Transverse colon (tissue), 4 donors: ENCODE measurements at regions not wholly inside any gene's neighbourhood (a gene's known extent, or its start where the extent isn't known, plus 50 kb on each side); places are given as distances from the start of the nearest gene placed in this dataset.

ENCODE experiments used
- DNase-seq: peaks from one replicate; pipeline ENCODE4 v3.0.0-alpha.2; 2019
- H3K27ac ChIP-seq, 4 donors: fragments of 200-600 bp; sonication (generic); 2 replicates each; pipeline ENCODE4 v1.5.1; 2016 to 2018; ENCODE audit warnings: inconsistent platforms in 4 of 4
- H3K27me3 ChIP-seq: fragments of 200-600 bp; sonication (generic); 2 replicates; pipeline ENCODE4 v1.5.1; 2017; ENCODE audit warnings: inconsistent platforms
- H3K36me3 ChIP-seq, 4 donors: fragments of 200-600 bp; sonication (generic); 2 replicates each; pipeline ENCODE4 v1.5.1; 2017 to 2019; ENCODE audit warnings: inconsistent platforms in 4 of 4
- H3K4me1 ChIP-seq, 4 donors: fragments of 200-600 bp; sonication (generic); 2 replicates each; pipeline ENCODE4 v1.5.1; 2017 to 2020; ENCODE audit warnings: inconsistent platforms in 4 of 4
- H3K4me3 ChIP-seq, 4 donors: fragments of 200-600 bp; sonication (generic); 1 replicate in 1 of 4; 2 replicates in 3 of 4; pipeline versions ENCODE4 v1.5.1 to v1.6.1; 2017 to 2019; ENCODE audit warnings: inconsistent platforms in 4 of 4
- H3K9me3 ChIP-seq, 2 donors: fragments of 200-600 bp; sonication (generic); 2 replicates each; pipeline ENCODE4 v1.5.1; 2017 to 2019; ENCODE audit warnings: inconsistent platforms in 2 of 2
- EP300 ChIP-seq: sonication (generic); formaldehyde crosslinking; IDR thresholded peaks from one replicate; pipeline ENCODE4 v1.6.1; 2017; ENCODE audit warnings: antibody characterized with exemption, low read depth
- POLR2A ChIP-seq: fragments of 450-650 bp; IDR thresholded peaks from one replicate; pipeline ENCODE4 v1.6.1; 2016; ENCODE audit warnings: antibody characterized with exemption, mild to moderate bottlenecking, moderate library complexity
- POLR2AphosphoS5 ChIP-seq, 3 donors: sonication (generic); formaldehyde crosslinking; IDR thresholded peaks; one replicate each; pipeline ENCODE4 v1.6.1; 2016; ENCODE audit warnings: antibody characterized with exemption in 3 of 3
- WGBS, 2 donors: methylation state at CpG; one replicate each; pipeline ENCODE4 v1.1.5; 2018; ENCODE audit warnings: low coverage in 1 of 2; 5-methylcytosine and 5-hydroxymethylcytosine counted together
- in situ Hi-C, 4 donors: fragments of 200-750 bp; cut with MboI; loops; one replicate each; pipeline versions ENCODE4 v1.15.0 to v1.15.1; 2017; ENCODE audit warnings: low sequenced_read_pairs in 3 of 4, low pct_ligation_motif_present in 1 of 4, low pct_unique_long_range_greater_than_20kb in 1 of 4
- intact Hi-C: fragments of 100-400 bp; cut with DNase I; formaldehyde crosslinking; loops from one replicate; pipeline ENCODE4 v1.15.1; 2023; ENCODE audit warnings: low total_unique reads
- TF ChIP-seq, protein P1 (sequence below), 5 experiments: fragments of 200-600 bp in 3 of 5; fragments of 450-650 bp in 2 of 5; sonication (generic) in 3 of 5; IDR thresholded peaks; 1 replicate in 2 of 5; 2 replicates in 3 of 5; pipeline ENCODE4 v1.5.1; 2016 to 2017; ENCODE audit warnings: antibody characterized with exemption in 5 of 5, inconsistent platforms in 3 of 5, mild to moderate bottlenecking in 2 of 5, moderate library complexity in 1 of 5

DNA sequence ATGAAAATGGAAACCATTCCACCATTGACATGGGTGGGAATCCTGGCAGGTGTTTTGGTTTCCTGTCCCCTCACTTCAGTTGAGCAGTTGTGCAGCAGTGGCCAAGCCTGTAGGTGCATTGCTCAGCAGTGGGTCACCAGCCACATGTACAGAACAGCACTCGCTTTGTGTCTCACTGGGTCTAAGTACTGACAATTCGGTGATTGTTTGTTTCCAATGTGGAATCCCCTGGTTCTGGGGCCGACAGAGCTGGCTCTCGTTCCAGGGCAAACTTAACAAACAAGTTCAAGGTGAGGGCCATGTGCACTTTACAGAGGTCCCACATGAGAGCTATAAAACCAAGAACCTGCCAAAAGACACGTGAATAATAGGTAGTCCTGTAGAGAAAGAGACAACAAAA, 54.1 kb upstream of the SPATA13 start:
- no peaks in the 10 kb centered on the region for H3K9me3 ChIP-seq
- no peak for DNase-seq
- intact Hi-C loops = no loop called here
- H3K27ac ChIP-seq = no peak overlapping the region
- H3K4me3 ChIP-seq = no peak overlapping the region
- no peaks in the 10 kb centered on the region for H3K36me3 ChIP-seq
- in situ Hi-C loops = no loop called here
- no peaks in the 10 kb centered on the region for H3K4me1 ChIP-seq
- WGBS, 2 donors = 43 to 65% methylated on average over 1 to 5 of the region's 5 CpGs
- TF ChIP-seq EP300 (no peak), POLR2A (no peak), POLR2AphosphoS5 (IDR thresholded peaks at IDR 0.05) (no peak)
- TF ChIP-seq, protein P1, sequence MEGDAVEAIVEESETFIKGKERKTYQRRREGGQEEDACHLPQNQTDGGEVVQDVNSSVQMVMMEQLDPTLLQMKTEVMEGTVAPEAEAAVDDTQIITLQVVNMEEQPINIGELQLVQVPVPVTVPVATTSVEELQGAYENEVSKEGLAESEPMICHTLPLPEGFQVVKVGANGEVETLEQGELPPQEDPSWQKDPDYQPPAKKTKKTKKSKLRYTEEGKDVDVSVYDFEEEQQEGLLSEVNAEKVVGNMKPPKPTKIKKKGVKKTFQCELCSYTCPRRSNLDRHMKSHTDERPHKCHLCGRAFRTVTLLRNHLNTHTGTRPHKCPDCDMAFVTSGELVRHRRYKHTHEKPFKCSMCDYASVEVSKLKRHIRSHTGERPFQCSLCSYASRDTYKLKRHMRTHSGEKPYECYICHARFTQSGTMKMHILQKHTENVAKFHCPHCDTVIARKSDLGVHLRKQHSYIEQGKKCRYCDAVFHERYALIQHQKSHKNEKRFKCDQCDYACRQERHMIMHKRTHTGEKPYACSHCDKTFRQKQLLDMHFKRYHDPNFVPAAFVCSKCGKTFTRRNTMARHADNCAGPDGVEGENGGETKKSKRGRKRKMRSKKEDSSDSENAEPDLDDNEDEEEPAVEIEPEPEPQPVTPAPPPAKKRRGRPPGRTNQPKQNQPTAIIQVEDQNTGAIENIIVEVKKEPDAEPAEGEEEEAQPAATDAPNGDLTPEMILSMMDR (IDR thresholded peaks at IDR 0.05) = no peak
- H3K27me3 ChIP-seq = no peaks in the 10 kb centered on the region

DNA sequence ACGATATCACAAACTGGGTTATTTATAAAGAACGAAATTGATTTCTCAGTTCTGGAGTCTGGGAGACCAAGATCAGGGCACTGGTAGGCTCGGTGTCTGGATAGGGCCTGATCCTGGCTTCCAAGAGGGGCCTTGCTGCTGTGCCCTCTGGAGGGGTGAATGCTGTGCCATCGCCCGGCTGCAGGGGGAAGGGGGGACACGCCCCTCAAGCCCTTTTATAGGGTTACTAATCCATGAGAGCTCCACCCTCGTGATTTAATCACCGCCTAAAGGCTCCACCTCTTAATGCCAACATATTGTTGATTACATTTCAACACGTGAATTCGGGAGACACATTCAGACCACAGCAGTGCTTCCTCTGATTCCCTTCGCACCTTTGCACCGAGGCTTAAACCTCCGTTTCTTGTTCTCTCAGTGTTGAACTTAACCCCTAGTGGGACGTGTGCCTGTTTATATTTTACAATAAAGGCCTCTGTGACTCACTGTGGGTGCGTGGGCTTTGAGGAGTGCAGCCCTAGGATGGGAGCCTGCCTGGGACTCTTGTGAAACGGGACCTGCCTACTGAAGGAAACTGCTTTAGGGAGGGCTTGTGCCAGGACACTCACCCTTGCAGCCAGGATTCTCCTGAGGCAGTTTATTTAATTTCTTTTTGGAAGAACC, 52.4 kb upstream of the SPATA13 start:
- H3K27me3 ChIP-seq = no peaks in the 10 kb centered on the region
- DNase-seq = no peak
- 65 to 74% methylated on average over 8 to 16 of the region's 16 CpGs for WGBS, 2 donors
- H3K4me1 ChIP-seq = no peaks in the 10 kb centered on the region
- H3K36me3 ChIP-seq = no peaks in the 10 kb centered on the region
- intact Hi-C loops = no loop called here
- TF ChIP-seq, protein P1 (IDR thresholded peaks at IDR 0.05) = no peak
- TF ChIP-seq POLR2A = no peak
- TF ChIP-seq EP300 = no peak
- no peak for TF ChIP-seq POLR2AphosphoS5 (IDR thresholded peaks at IDR 0.05)
- no peak overlapping the region for H3K27ac ChIP-seq
- H3K9me3 ChIP-seq = no peaks in the 10 kb centered on the region
- no peak overlapping the region for H3K4me3 ChIP-seq
- in situ Hi-C loops = no loop called here

DNA sequence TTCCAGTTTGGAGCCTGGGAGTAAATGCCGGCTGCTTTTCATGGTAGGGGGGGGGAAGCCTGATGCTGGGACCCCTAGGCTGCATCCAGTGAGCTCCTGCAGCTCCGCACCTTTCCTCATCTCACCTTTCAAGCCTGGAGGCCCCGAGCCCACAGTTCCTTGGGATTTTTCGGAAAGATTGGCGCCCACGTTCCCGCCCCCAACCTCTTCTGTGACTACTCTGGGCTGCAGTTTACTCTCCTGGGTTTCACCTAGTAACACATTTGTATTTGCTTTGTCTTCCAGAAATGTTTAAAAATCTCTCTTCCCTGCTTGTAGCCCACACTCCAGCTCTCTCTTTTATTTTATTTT, 51.9 kb upstream of the SPATA13 start:
- Histone ChIP-seq H3K9me3 (no peaks in the 10 kb centered on the region), H3K36me3 (no peaks in the 10 kb centered on the region), H3K4me3 (no peak overlapping the region), H3K4me1 (no peaks in the 10 kb centered on the region), H3K27me3 (no peaks in the 10 kb centered on the region), H3K27ac (no peak overlapping the region)
- 90 to 100% methylated on average over 4 to 7 of the region's 7 CpGs for WGBS, 2 donors
- no peak for DNase-seq
- in situ Hi-C loops (no loop called here), intact Hi-C loops (no loop called here)
- TF ChIP-seq POLR2A (no peak), EP300 (no peak)

DNA sequence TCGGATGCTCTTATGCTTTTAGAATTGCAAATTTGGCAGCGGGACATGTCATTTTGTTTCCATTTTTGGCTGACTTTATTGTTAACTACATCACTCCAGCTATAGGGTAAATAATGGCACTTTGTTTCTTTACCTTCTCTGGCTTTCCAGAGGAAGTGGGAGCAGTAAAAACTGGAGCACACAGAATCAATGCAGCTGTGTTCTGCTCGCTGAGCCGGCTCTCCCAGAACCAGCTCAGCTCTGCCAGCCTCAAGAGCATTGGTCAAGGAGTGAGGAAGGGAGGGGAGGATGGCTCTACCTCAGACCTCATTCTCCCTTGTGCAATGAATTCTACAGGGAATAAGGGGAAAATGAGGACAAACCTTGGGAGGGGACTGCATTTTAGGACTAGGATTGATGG, 50.5 kb upstream of the SPATA13 start:
- in situ Hi-C loops = no loop called here
- no peaks in the 10 kb centered on the region for H3K9me3 ChIP-seq
- no peak overlapping the region for H3K4me3 ChIP-seq
- TF ChIP-seq, protein P1 (IDR thresholded peaks at IDR 0.05) = no peak
- TF ChIP-seq POLR2A = no peak
- no peak for TF ChIP-seq EP300
- no peak for TF ChIP-seq POLR2AphosphoS5 (IDR thresholded peaks at IDR 0.05)
- intact Hi-C loops = no loop called here
- DNase-seq = no peak
- H3K27ac ChIP-seq = no peak overlapping the region
- no peaks in the 10 kb centered on the region for H3K4me1 ChIP-seq
- H3K27me3 ChIP-seq = no peaks in the 10 kb centered on the region
- H3K36me3 ChIP-seq = no peaks in the 10 kb centered on the region
- WGBS, 2 donors = 7 to 40% methylated on average over 4 of the region's 4 CpGs
